Peyer's patch (tissue), 4 donors: ENCODE measurements at regions not wholly inside any gene's neighbourhood (a gene's known extent, or its start where the extent isn't known, plus 50 kb on each side); places are given as distances from the start of the nearest gene placed in this dataset.

Source experiments
- DNase-seq, 3 donors: peaks; one replicate each; pipeline ENCODE4 v3.0.0-alpha.2; 2017 to 2019
- H3K27ac ChIP-seq, 4 donors: fragments of 200-600 bp; sonication (generic); one replicate each; pipeline ENCODE4 v1.5.1; 2016 to 2019
- H3K27me3 ChIP-seq, 2 donors: fragments of 200-600 bp; sonication (generic); one replicate each; pipeline ENCODE4 v1.5.1; 2019
- H3K36me3 ChIP-seq, 3 donors: fragments of 200-600 bp; sonication (generic); one replicate each; pipeline ENCODE4 v1.5.1; 2016 to 2019
- H3K4me1 ChIP-seq, 4 donors: fragments of 200-600 bp; sonication (generic); one replicate each; pipeline ENCODE4 v1.5.1; 2016 to 2019
- H3K4me3 ChIP-seq, 4 donors: fragments of 200-600 bp; sonication (generic); 1 replicate in 3 of 4; 2 replicates in 1 of 4; pipeline ENCODE4 v1.5.1; 2016 to 2019; ENCODE audit warnings: mild to moderate bottlenecking in 1 of 4
- H3K9me3 ChIP-seq, 4 donors: fragments of 200-600 bp; sonication (generic); one replicate each; pipeline ENCODE4 v1.5.1; 2016 to 2019; ENCODE audit warnings: mild to moderate bottlenecking in 1 of 4
- POLR2A ChIP-seq, 2 donors: fragments of 450-650 bp; IDR thresholded peaks; one replicate each; pipeline ENCODE4 v1.5.1; 2017; ENCODE audit warnings: antibody characterized with exemption in 2 of 2, mild to moderate bottlenecking in 2 of 2, moderate library complexity in 2 of 2
- TF ChIP-seq, protein P1 (sequence below), 6 experiments: fragments of 450-650 bp in 4 of 6; fragments of 200-600 bp in 2 of 6; sonication (generic) in 1 of 6; IDR thresholded peaks; one replicate each; pipeline ENCODE4 v1.5.1; 2017 to 2019; ENCODE audit warnings: antibody characterized with exemption in 6 of 6, mild to moderate bottlenecking in 3 of 6, moderate library complexity in 1 of 6

DNA sequence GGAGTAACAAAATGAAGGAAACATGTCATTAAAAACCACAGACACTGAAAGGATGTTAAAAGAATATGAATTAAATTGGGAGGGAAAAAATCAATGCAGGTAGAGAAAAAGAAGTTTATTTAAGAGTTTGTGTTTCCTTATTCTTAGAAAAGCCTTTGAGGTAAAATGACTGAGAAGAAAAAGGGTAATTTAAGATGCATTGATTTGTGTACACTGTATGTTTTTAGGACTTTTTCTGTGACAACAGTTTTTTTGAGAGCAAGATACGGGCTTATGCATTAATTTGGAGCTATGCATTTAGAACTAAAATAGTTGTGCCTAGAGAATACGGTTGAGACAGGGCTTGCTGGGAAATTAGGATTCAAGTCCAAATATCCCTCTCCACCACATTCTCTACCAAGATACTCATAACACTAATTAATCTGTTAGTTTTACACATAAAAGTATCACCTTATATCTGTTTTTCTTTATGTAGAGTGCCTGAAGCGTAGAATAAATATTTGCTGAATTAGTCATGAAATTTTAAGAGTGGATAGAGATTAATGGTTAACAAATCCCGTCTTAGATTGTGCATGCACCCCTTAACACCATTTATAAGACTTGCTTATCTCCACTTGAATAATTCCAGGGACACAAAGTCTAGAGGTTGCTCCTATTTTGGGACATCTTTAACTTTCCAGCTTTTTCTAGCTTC is 232.5 kb downstream of the PCDH7 start:
- no peaks in the 10 kb centered on the region for H3K36me3 ChIP-seq
- no peak for DNase-seq
- H3K4me1 ChIP-seq: no peaks in the 10 kb centered on the region
- H3K9me3 ChIP-seq: no peaks in the 10 kb centered on the region
- H3K4me3 ChIP-seq: no peak overlapping the region
- H3K27me3 ChIP-seq: no peaks in the 10 kb centered on the region
- TF ChIP-seq, protein P1, sequence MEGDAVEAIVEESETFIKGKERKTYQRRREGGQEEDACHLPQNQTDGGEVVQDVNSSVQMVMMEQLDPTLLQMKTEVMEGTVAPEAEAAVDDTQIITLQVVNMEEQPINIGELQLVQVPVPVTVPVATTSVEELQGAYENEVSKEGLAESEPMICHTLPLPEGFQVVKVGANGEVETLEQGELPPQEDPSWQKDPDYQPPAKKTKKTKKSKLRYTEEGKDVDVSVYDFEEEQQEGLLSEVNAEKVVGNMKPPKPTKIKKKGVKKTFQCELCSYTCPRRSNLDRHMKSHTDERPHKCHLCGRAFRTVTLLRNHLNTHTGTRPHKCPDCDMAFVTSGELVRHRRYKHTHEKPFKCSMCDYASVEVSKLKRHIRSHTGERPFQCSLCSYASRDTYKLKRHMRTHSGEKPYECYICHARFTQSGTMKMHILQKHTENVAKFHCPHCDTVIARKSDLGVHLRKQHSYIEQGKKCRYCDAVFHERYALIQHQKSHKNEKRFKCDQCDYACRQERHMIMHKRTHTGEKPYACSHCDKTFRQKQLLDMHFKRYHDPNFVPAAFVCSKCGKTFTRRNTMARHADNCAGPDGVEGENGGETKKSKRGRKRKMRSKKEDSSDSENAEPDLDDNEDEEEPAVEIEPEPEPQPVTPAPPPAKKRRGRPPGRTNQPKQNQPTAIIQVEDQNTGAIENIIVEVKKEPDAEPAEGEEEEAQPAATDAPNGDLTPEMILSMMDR (IDR thresholded peaks at IDR 0.05): no peak
- TF ChIP-seq POLR2A (IDR thresholded peaks at IDR 0.05): no peak
- H3K27ac ChIP-seq: no peak overlapping the region

DNA sequence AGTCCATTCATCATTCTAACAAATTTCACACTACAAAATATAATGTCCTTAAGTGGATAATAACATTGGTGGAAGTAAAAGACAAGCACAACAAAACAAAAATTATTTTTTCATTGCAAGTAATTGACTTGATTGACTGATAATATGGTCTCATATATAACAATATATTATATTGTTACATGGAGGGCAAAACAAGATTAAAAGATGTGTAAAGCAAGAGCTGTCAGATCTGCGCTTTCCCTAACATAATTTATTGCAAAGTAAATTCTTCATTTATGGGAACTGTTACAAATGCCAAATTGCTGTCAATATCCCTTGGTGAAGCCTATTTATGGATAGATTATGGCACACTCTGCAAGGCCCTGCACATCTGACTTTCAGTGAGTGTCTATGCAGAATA is 233.6 kb downstream of the PCDH7 start:
- no peaks in the 10 kb centered on the region for H3K4me1 ChIP-seq
- H3K27me3 ChIP-seq: no peaks in the 10 kb centered on the region
- TF ChIP-seq, protein P1 (IDR thresholded peaks at IDR 0.05): no peak
- no peak for TF ChIP-seq POLR2A (IDR thresholded peaks at IDR 0.05)
- H3K4me3 ChIP-seq: no peak overlapping the region
- H3K9me3 ChIP-seq: no peaks in the 10 kb centered on the region
- no peak for DNase-seq
- H3K36me3 ChIP-seq: no peaks in the 10 kb centered on the region
- H3K27ac ChIP-seq: no peak overlapping the region

DNA sequence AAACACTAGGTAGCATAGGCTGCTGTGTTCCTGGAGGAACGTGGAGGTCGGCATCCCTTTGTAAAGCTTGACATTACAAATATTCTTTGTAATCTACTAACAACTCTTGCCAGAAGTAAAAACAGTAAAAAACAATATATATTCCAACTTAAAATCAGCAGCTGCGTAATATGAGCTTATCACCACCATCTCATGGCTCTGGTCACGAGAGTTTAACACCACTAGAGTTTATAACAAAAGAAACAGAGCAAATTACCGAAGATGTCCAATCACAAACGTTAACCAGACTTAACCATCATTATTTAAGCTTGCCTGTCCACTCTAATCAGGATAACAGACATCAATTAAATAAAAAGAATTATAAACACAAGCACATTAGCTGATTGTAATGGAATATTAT is 236.7 kb downstream of the PCDH7 start:
- H3K4me3 ChIP-seq: no peak overlapping the region
- no peaks in the 10 kb centered on the region for H3K9me3 ChIP-seq
- no peak for TF ChIP-seq POLR2A (IDR thresholded peaks at IDR 0.05)
- TF ChIP-seq, protein P1 (IDR thresholded peaks at IDR 0.05): no peak
- no peaks in the 10 kb centered on the region for H3K27me3 ChIP-seq
- no peaks in the 10 kb centered on the region for H3K36me3 ChIP-seq
- no peak for DNase-seq
- no peaks in the 10 kb centered on the region for H3K4me1 ChIP-seq
- no peak overlapping the region for H3K27ac ChIP-seq

DNA sequence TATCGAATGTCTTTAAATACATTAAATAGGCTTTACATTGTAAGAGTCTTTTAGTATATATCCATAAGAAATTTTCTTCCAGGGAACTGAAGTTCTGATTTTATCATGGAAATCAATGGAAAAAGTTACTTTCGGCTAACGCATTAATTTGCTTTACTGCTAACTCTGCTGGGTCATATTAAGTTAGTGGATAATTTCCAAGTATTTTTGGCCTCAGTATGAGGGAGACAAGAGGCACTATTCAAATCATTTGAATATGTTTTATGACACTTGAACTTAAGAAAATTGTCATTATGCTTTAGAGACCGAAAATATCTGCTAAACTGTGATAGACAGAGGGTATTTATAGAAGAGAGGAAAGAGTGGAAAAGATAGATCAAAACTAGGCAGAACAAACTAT is 237.5 kb downstream of the PCDH7 start:
- TF ChIP-seq POLR2A (IDR thresholded peaks at IDR 0.05): no peak
- TF ChIP-seq, protein P1 (IDR thresholded peaks at IDR 0.05): no peak
- DNase-seq: no peak
- Histone ChIP-seq H3K27ac (no peak overlapping the region), H3K9me3 (no peaks in the 10 kb centered on the region), H3K4me3 (no peak overlapping the region), H3K36me3 (no peaks in the 10 kb centered on the region), H3K27me3 (no peaks in the 10 kb centered on the region), H3K4me1 (no peaks in the 10 kb centered on the region)

DNA sequence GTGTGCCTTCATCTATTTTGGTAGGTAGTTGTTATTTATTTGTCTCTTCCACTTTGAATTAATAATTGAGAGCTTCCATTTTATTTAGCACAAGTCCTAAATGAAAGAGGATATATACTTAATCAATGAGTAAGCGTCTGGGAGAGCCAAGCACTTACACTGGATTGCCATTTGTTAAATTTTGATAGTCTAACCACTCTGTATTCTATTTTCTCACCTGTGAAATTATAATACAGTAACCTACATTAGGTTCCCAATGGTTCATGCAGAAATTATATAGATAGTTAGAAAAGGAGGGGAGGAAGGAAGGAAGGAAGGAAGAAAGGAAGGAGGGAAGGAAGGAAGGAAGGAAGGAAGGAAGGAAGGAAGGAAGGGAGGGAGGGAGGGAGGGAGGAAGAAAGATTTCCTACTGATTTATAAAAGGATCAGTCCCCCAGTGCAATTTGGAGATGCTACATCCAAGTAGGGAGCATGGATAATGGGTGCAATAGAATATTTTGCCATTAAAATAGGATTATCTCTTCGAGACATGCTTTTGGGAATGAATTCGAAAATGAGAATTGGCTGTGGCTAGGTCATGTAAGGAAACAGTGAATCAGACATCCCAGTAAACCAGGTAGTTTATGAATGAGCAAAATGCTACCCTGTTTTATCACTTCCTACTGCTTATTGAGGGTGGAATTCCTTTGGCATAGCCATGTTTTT is 239.8 kb downstream of the PCDH7 start:
- no peak overlapping the region for H3K4me3 ChIP-seq
- no peak overlapping the region for H3K27ac ChIP-seq
- H3K4me1 ChIP-seq: no peaks in the 10 kb centered on the region
- no peak for DNase-seq
- H3K27me3 ChIP-seq: no peaks in the 10 kb centered on the region
- TF ChIP-seq, protein P1 (IDR thresholded peaks at IDR 0.05): no peak
- TF ChIP-seq POLR2A (IDR thresholded peaks at IDR 0.05): no peak
- H3K36me3 ChIP-seq: no peaks in the 10 kb centered on the region
- H3K9me3 ChIP-seq: no peaks in the 10 kb centered on the region
